Sigmoid colon (tissue), 4 donors: ENCODE measurements at regions not wholly inside any gene's neighbourhood (a gene's known extent, or its start where the extent isn't known, plus 50 kb on each side); places are given as distances from the start of the nearest gene placed in this dataset.

Source experiments
- EP300 ChIP-seq, 4 donors: sonication (generic); formaldehyde crosslinking; IDR thresholded peaks; one replicate each; pipeline ENCODE4 v1.6.1; 2017; ENCODE audit warnings: antibody characterized with exemption in 4 of 4
- POLR2A ChIP-seq, 2 donors: fragments of 450-650 bp; IDR thresholded peaks; one replicate each; pipeline ENCODE4 v1.6.1; 2016; ENCODE audit warnings: antibody characterized with exemption in 2 of 2, mild to moderate bottlenecking in 2 of 2, moderate library complexity in 2 of 2
- POLR2AphosphoS5 ChIP-seq, 4 donors: sonication (generic); formaldehyde crosslinking; IDR thresholded peaks; one replicate each; pipeline ENCODE4 v1.6.1; 2017; ENCODE audit warnings: antibody characterized with exemption in 4 of 4
- TF ChIP-seq, protein P1 (sequence below), 4 experiments: fragments of 450-650 bp in 3 of 4; fragments of 200-600 bp in 1 of 4; IDR thresholded peaks; one replicate each; pipeline ENCODE4 v1.5.1; 2016 to 2019; ENCODE audit warnings: antibody characterized with exemption in 4 of 4, mild to moderate bottlenecking in 3 of 4, moderate library complexity in 2 of 4

DNA sequence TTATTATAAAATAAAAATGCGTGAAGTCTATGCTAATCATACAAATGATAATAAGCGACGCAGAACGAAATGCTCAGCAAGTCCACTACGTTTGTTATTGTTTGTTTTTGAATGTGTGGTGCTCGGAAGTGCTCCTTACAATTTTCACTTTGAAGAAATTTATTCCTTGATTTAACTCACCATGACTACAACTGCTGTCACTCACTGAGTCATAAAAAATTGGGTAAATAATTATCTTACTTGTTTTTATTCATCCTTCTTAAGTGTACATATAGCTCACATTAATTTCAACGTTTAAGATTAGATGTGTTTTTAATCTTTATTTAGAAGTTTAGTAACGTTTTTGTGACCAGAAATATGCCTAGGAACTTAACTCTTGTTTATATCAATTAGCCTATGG is 66.7 kb upstream of the NANOGP8 start:
- TF ChIP-seq, protein P1, sequence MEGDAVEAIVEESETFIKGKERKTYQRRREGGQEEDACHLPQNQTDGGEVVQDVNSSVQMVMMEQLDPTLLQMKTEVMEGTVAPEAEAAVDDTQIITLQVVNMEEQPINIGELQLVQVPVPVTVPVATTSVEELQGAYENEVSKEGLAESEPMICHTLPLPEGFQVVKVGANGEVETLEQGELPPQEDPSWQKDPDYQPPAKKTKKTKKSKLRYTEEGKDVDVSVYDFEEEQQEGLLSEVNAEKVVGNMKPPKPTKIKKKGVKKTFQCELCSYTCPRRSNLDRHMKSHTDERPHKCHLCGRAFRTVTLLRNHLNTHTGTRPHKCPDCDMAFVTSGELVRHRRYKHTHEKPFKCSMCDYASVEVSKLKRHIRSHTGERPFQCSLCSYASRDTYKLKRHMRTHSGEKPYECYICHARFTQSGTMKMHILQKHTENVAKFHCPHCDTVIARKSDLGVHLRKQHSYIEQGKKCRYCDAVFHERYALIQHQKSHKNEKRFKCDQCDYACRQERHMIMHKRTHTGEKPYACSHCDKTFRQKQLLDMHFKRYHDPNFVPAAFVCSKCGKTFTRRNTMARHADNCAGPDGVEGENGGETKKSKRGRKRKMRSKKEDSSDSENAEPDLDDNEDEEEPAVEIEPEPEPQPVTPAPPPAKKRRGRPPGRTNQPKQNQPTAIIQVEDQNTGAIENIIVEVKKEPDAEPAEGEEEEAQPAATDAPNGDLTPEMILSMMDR (IDR thresholded peaks at IDR 0.05), result no peak
- no peak for TF ChIP-seq POLR2A (IDR thresholded peaks at IDR 0.05)
- TF ChIP-seq EP300 (IDR thresholded peaks at IDR 0.05), result no peak
- no peak for TF ChIP-seq POLR2AphosphoS5 (IDR thresholded peaks at IDR 0.05)
